ELF-1 (cell line): ENCODE measurements at regions not wholly inside any gene's neighbourhood (a gene's known extent, or its start where the extent isn't known, plus 50 kb on each side); places are given as distances from the start of the nearest gene placed in this dataset.
"Not testable (repeated sequence)": the region's sequence is repeated elsewhere in the genome, so short reads cannot be mapped to it uniquely, and the experiment has no call there.

Source experiments
- DNase-seq: peaks from one replicate; pipeline ENCODE4 v3.0.0-alpha.2; 2016; ENCODE audit warnings: low read depth, low spot score

- DNase-seq: no peak
Measured at GRCh38 chr4:138510053-138510452, 267.9 kb upstream of the SLC7A11 start.

GRCh38 chr4:138509346-138509745 lies 267.2 kb upstream of the SLC7A11 start:
- DNase-seq: no peak

DNA sequence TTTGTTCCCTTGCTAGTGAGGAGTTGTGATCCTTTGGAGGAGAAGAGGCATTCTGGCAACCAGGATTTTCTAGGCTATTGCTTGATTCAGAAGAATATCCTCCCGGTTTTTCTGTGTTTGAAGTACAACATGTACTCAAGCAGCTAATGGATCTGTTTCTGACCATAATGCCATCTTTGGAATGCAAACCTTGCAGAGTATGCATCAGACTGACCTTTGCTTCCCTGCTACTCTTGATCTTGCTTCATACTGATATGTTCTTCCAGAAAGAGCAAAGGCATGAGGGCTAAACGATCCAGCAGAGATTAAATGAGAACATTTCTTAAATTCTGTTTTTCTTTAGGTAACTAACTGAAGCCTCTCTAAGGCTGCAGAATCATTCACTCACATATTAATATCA lies 265.4 kb upstream of the SLC7A11 start:
- no peak for DNase-seq

- no peak for DNase-seq
Measured at GRCh38 chr4:138501614-138502013, 259.5 kb upstream of the SLC7A11 start.

- DNase-seq: no peak
Measured at GRCh38 chr4:138500869-138501268, 258.7 kb upstream of the SLC7A11 start.

GRCh38 chr4:138499627-138500026 lies 257.5 kb upstream of the SLC7A11 start:
- DNase-seq: no peak

DNA sequence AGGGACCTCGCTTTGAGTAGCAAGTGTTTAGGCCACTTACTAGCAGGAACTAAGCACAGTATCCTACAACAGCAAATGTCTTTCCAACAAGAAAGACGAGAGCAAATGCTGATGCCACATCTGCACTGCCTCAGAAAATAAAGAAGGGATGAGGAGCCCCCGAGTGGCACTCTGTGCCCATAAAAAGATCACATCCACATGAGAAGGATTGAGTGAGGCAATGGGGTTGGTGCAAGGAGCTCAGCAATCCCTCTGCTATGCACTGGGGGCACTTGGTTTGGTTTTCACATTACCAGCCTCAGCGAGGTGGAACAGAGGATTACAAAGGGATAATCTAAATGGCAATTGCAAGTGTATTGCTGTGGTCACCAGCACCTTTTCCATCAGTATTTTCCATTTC lies 252.8 kb upstream of the SLC7A11 start:
- peak; percentile 58 for DNase-seq

- no peak for DNase-seq
Measured at GRCh38 chr4:138494116-138494515, 252.0 kb upstream of the SLC7A11 start.

- DNase-seq: no peak
Measured at GRCh38 chr4:138492176-138492575, 250.0 kb upstream of the SLC7A11 start.

GRCh38 chr4:138488533-138488932 lies 246.4 kb upstream of the SLC7A11 start:
- DNase-seq: no peak

DNA sequence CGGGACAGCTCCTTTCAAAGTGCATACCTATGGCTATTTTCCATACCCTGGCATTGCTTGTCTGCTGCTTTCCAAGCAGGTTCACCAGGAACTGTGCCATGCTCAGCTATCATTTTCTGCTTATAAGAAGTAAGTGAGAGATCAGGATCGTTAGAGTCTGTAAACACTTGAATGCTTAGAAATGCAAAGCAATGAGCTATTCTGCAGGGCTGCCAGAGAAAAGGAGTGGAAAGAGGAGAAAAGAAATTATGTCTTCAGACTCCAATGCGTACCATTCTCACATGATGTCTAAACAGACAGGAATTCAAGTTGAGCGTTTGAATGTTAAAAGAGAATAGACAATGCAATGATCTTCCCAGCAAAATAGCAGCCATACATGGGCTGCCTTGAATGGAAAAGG lies 245.5 kb upstream of the SLC7A11 start:
- no peak for DNase-seq

GRCh38 chr4:138487230-138487629 lies 245.1 kb upstream of the SLC7A11 start:
- DNase-seq: no peak

- DNase-seq: no peak
Measured at GRCh38 chr4:138485498-138485897, 243.3 kb upstream of the SLC7A11 start.

DNA sequence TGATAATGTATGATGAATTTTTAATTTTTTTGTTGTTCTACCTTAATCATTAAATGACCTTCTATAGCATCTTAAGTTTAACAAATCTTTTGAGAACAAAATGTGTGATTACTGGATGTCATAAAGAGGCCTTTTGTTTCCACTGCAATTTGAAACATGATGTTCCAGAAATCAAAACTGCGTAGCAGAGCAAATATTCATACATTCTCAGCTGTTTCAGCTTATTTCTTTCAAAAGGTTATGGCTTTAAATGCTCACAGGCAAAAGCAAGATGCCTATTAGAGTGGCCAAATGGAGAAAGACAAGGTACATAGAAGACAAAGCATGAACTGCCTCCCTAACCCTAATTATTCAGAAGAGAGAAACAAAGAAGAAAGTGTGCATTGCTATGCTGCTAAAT lies 233.0 kb upstream of the SLC7A11 start:
- DNase-seq: no peak

DNA sequence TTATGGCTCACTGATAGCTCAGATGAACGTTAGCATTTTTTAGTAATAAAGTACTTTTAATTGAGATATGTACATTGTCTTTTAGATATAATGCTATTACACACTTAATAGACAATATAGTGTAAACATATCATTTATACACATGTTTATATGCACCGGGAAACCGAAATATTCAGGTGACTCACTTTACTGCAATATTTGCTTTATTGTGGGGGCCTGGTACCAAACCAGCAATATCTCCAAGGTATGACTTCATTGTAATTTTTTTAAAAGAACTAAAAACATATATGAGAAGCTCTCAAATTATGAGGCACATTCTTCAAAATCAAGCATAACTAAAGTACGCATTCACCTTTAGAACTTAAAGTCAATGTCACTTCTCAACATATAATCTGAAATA lies 231.2 kb upstream of the SLC7A11 start:
- DNase-seq: no peak

GRCh38 chr4:138460477-138461414 lies 218.6 kb upstream of the SLC7A11 start:
- no peak for DNase-seq

DNA sequence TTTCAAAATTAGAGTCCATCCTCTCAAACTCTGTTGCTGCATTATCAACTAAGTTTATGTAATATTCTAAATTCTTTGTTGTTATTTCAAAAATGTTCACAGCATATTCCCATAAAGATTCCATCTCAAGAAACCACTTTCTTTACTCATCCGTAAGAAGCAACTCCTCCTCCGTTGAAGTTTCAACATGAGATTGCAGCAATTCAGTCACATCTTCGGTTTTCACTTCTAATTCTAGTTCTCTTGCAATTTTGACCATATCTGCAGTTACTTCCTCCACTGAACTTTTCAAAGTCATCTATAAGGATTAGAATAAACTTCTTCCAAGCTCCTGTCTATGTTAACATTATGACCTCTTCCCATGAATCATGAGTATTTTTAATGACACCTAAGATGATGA lies 216.6 kb upstream of the SLC7A11 start:
- DNase-seq: no peak

DNA sequence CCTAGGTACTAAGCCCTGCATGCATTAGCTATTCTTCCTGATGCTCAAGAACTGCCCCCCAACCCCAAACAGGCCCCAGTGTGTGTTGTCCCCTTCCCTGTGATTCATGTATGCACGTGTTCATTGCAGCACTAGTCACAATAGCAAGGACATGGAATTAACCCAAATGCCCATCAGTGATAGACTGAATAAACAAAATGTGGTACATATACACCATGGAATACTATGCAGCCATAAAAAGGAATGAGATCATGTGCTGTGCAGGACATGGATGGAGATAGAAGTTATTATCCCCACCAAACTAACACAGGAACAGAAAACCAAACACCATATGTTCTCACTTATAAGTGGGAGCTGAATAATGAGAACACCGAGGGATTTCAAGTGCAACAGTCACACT lies 214.2 kb upstream of the SLC7A11 start:
- DNase-seq: not testable (repeated sequence)

DNA sequence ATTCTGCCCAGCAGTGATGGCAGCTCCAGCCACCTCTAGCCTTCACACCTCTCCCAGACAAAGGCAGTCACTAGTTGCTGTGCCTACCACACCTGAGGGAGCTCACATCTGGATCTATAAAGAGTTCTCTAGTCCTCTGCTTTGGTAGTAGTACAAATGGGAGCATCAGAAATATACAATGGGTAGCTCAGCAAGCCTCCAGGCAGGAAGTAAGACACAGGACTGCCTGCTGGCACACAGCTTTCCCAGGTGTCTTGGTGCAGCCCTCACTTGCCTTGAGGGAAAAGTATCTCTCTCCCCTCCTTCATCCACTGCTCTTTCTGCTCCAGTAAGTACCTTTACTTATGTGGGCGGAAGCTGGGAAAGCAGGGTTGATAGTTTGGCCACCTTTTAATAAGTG lies 212.9 kb upstream of the SLC7A11 start:
- DNase-seq: peak; percentile 19

DNA sequence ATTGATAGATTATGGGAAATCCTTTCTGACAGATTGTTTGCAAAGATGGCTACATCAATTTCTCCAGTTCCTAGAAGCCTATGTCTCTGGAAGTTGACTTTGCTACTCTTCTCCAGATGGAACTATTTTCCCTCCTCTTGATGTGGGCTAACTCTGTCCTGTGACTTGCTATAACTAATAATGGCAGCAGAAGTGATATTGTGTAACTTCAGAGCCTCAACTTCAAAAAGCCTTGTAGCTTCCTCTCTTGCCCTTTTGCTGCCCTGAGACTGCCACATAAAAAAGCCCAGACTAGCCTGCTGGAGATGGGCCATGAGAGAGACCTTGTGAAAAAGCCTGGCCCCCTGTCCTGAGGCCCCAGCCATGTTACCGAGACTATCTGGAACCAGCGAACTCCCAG lies 210.7 kb upstream of the SLC7A11 start:
- no peak for DNase-seq

- DNase-seq: no peak
Measured at GRCh38 chr4:138451276-138451663, 209.1 kb upstream of the SLC7A11 start.

GRCh38 chr4:138450546-138451275 lies 208.6 kb upstream of the SLC7A11 start:
- no peak for DNase-seq

- peak; percentile 23 for DNase-seq
Measured at GRCh38 chr4:138449938-138450337, 207.8 kb upstream of the SLC7A11 start.
